ENCODE measurements at regions not wholly inside any gene's neighbourhood (a gene's known extent, or its start where the extent isn't known, plus 50 kb on each side); places are given as distances from the start of the nearest gene placed in this dataset.

DNA sequence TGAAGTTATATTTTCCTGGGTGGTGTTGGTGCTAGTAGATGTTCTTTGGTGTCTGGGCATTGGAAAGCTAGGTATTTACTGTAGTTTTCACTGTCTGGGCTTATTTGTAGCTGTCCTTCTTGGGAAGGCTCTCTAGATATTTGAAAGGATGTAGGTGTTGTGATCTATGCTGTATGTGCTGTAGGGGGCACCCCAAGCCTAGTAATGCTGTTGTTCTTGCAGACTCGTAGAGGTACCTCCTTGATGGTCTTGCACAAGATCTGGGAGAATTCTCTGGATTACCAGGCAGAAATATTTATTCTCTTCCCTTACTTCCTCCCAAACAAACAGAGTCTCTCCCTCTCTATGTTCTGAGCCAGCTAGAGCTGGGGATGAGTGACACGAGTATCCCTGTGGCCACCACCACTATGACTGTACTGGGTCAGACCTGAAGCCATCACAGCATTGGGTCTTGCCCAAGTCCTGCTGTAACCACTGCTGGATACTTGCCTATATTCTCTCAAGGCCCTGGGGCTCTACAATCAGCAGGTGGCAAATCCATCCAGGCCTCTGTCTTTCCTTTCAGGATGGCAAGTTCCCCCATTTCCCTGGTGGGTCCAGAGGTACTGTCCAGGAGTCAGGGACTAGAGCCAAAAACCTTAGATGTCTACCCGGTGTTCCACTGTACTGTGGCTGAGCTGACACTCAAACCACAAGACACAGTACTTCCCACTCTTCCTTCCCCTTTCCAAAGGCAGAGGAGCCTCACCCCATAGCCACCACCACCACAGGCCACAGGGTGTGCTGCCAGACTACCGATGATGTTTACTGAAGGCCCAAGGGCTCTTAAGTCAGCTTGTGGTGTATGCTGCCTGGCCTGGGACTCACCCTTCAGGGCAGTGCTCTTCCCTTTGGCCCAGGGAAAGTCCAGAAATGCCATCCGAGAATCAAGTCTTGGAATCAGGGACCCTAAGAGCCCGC, 195.2 kb upstream of the DPPA4 start:
- Histone ChIP-seq H3K9me3 (ENCODE audit: control insufficient read depth, insufficient read depth, low read depth, low read length) (peaks cover 5% of the 10 kb centered on the region), H3K4me3 (ENCODE audit: low read depth, low read length) (no peak overlapping the region), H3K9ac (ENCODE audit: low read length) (no peak overlapping the region), H3K27ac (ENCODE audit: low read depth, low read length) (no peak overlapping the region), H3K4me1 (ENCODE audit: control insufficient read depth, insufficient read depth, low read length) (no peaks in the 10 kb centered on the region), H3K36me3 (ENCODE audit: control insufficient read depth, insufficient read depth, low read length) (no peaks in the 10 kb centered on the region), H3K27me3 (ENCODE audit: control insufficient read depth, insufficient read depth, low read length) (no peaks in the 10 kb centered on the region)

DNA sequence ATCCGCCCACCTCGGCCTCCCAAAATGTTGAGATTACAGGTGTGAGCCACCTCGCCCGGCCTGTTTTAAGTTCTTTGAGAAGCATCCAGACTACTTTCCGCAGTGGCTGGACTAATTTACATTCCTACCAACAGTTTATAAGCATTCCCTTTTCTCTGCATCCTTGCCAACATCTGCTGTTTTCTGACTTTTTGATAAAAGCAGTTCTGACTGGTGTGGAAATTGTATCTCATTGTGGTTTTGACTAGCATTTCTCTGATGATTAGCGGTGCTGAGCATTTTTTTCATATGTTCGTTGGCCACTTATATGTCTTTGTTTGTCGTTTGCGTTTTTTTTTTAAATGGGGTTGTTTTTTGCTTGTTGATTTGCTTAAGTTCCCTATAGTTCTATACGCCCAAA, 208.4 kb upstream of the DPPA4 start:
- Histone ChIP-seq H3K9me3 (ENCODE audit: control insufficient read depth, insufficient read depth, low read depth, low read length) (no peaks in the 10 kb centered on the region), H3K36me3 (ENCODE audit: control insufficient read depth, insufficient read depth, low read length) (no peaks in the 10 kb centered on the region), H3K27me3 (ENCODE audit: control insufficient read depth, insufficient read depth, low read length) (no peaks in the 10 kb centered on the region), H3K4me1 (ENCODE audit: control insufficient read depth, insufficient read depth, low read length) (no peaks in the 10 kb centered on the region), H3K9ac (ENCODE audit: low read length) (no peak overlapping the region), H3K4me3 (ENCODE audit: low read depth, low read length) (no peak overlapping the region), H3K27ac (ENCODE audit: low read depth, low read length) (no peak overlapping the region)

DNA sequence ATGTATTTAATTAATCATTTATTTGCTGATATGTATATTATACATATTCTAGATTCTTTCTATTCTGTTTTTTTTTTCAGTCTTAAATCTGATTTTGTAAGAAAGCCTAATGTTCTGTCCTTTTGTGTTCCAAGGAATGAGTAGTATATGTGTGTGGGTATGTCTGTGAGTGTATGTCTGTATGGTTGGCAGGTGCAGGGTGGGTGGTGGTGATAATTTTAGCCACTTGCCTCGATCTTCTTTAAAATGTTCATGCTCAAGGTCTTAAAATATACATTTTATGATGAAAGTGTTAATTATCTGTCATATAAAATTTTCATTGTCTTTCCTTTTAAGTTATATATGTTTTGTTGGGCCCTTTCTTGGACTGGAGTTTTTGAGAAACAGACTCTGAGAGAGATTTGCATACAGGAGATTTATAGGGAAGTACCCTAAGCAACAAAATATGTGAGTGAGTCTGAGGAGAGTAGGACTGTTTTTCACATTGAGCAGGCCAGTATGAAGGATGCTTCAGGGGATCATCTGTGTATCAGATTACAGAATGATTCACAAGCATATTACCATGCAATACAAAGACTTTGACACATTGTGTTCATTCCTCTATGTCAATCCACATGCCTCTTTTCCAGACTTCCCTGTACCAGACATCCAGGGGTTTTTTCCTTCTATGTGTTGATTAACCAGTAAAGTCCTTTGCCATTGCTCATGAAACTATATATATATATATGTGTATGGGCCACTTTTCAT, 211.0 kb upstream of the DPPA4 start:
- Histone ChIP-seq H3K9me3 (ENCODE audit: control insufficient read depth, insufficient read depth, low read depth, low read length) (no peaks in the 10 kb centered on the region), H3K27me3 (ENCODE audit: control insufficient read depth, insufficient read depth, low read length) (no peaks in the 10 kb centered on the region), H3K27ac (ENCODE audit: low read depth, low read length) (no peak overlapping the region), H3K36me3 (ENCODE audit: control insufficient read depth, insufficient read depth, low read length) (no peaks in the 10 kb centered on the region), H3K4me1 (ENCODE audit: control insufficient read depth, insufficient read depth, low read length) (no peaks in the 10 kb centered on the region; the same call in 1 of the 2 replicates), H3K4me3 (ENCODE audit: low read depth, low read length) (no peak overlapping the region), H3K9ac (ENCODE audit: low read length) (no peak overlapping the region)

DNA sequence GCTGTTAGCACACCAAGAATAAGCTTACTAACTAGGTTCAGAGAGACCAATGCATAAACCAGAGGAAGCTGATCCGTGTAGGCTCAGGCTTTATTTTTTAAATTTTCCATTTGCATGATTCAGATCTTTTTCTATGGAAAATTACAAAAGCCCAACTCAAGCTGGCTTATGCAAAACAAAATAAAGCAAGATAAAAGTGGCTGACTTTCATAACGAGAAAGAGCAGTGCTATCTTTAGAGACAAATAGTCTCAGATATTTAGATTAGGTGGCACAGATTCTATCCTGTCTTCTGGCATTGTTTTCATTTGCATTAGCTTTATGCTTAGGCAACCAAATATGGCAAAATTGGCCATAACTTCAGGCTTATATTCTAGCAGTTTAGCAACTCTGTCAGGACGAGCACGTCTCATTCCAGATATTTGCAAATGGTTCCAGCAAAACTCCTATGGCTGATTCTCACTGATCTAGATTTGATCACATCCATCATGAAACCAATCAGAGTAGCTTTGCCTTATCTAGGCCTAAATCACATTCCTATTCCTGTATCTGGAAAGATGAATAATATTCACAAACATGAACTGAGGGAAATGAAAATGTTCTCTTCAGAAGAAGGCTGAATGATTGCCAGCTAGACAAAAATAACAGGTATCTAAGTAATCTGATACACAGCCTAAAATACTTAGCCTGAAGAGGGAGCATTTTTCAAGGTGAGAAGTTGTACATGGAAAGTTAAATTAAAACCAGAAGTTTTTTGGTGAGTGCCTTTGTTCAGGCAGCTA, 216.4 kb upstream of the DPPA4 start:
- Histone ChIP-seq H3K36me3 (ENCODE audit: control insufficient read depth, insufficient read depth, low read length) (no peaks in the 10 kb centered on the region), H3K4me3 (ENCODE audit: low read depth, low read length) (no peak overlapping the region), H3K27me3 (ENCODE audit: control insufficient read depth, insufficient read depth, low read length) (no peaks in the 10 kb centered on the region), H3K4me1 (ENCODE audit: control insufficient read depth, insufficient read depth, low read length) (peaks cover 2% of the 10 kb centered on the region; the same call in 1 of the 2 replicates), H3K9me3 (ENCODE audit: control insufficient read depth, insufficient read depth, low read depth, low read length) (peaks cover 5% of the 10 kb centered on the region; the same call in 1 of the 2 replicates), H3K9ac (ENCODE audit: low read length) (no peak overlapping the region), H3K27ac (ENCODE audit: low read depth, low read length) (no peak overlapping the region)

DNA sequence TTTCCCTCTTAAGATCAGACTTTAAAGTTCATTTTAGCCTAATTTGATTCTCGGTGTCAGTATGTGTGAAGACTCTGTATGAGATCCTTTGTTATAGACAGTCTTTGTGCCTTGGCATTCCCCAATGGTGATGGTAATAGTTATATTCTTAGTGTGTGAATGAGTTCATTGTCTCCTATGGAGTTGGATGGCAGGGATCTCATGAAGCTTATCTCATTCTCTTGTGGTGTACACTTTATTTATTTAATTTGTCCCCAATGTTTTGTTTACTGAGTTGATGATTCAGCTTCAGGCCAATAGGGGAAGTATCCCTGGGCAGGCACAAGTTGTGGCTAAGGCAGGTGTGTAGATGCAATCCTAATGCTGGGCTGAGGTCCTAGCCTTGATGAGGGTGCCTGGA, 222.0 kb upstream of the DPPA4 start:
- H3K9me3 ChIP-seq (ENCODE audit: control insufficient read depth, insufficient read depth, low read depth, low read length), result peaks cover 5% of the 10 kb centered on the region; the same call in 1 of the 2 replicates
- H3K4me1 ChIP-seq (ENCODE audit: control insufficient read depth, insufficient read depth, low read length), result no peaks in the 10 kb centered on the region; the same call in 1 of the 2 replicates
- no peak overlapping the region for H3K4me3 ChIP-seq (ENCODE audit: low read depth, low read length)
- H3K36me3 ChIP-seq (ENCODE audit: control insufficient read depth, insufficient read depth, low read length), result no peaks in the 10 kb centered on the region
- H3K9ac ChIP-seq (ENCODE audit: low read length), result no peak overlapping the region
- no peaks in the 10 kb centered on the region for H3K27me3 ChIP-seq (ENCODE audit: control insufficient read depth, insufficient read depth, low read length)
- no peak overlapping the region for H3K27ac ChIP-seq (ENCODE audit: low read depth, low read length)

DNA sequence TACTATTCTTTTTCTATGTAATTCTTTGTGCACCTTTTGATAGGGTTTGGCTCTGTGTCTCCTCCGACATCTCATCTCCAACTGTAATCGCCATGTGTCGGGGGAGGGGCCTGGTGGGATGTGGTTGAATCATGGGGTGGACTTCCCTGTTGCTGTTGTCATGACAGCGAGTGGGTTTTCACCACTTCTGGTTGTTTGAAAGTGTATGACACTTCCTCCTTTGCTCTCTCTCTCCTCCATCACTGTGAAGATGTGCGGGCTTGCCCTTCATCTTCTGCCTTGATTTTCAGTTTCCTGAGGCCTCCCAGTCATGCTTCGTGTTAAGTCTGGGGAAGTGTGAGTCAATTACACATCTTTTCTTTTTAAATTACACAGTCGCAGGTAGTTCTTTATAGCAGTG, 225.8 kb upstream of the DPPA4 start:
- H3K9ac ChIP-seq (ENCODE audit: low read length), result no peak overlapping the region

DNA sequence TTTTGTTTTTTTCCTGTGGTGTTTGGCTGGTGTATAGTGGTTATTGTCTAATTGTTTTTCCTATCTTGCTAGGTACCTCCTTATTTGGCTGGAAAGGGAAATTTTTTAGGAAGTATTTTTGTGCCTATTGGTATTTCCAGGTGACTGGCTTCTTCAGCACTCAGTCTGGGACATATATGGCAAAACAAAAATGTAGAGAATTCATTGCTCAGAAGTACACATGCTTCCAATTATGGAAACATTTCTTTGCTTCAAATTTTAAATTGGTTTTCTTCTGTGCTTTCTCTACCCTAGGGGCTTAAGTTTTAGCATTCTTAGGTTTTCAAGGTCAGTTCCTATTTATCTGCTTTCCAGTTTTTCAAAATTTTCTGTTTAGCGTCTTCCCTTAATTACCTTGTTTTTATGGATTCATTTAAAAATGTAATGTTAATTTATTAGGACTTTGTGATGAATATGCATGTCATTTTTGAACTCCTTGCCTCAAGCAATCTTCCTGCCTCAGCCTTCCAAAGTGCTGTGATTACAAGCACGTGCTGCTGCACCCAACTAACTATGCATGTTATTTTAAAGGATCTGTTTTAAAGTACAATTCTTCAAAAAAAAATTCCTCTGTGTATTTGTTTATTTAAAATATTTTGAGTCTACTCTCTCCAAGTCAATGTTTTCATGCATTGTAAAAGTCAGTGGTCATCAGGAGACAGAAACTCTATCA, 231.9 kb upstream of the DPPA4 start:
- H3K9ac ChIP-seq (ENCODE audit: low read length), result no peak overlapping the region
- no peaks in the 10 kb centered on the region for H3K36me3 ChIP-seq (ENCODE audit: control insufficient read depth, insufficient read depth, low read length)
- H3K4me3 ChIP-seq (ENCODE audit: low read depth, low read length), result no peak overlapping the region
- H3K27me3 ChIP-seq (ENCODE audit: control insufficient read depth, insufficient read depth, low read length), result no peaks in the 10 kb centered on the region
- H3K27ac ChIP-seq (ENCODE audit: low read depth, low read length), result no peak overlapping the region
- no peaks in the 10 kb centered on the region for H3K4me1 ChIP-seq (ENCODE audit: control insufficient read depth, insufficient read depth, low read length)
- no peaks in the 10 kb centered on the region for H3K9me3 ChIP-seq (ENCODE audit: control insufficient read depth, insufficient read depth, low read depth, low read length)

More for the DNA sequence above, 225.8 kb upstream of the DPPA4 start:
- peaks cover 2% of the 10 kb centered on the region; the same call in 1 of the 2 replicates for H3K9me3 ChIP-seq (ENCODE audit: control insufficient read depth, insufficient read depth, low read depth, low read length)
- no peak overlapping the region for H3K4me3 ChIP-seq (ENCODE audit: low read depth, low read length)
- H3K36me3 ChIP-seq (ENCODE audit: control insufficient read depth, insufficient read depth, low read length), result no peaks in the 10 kb centered on the region
- no peak overlapping the region for H3K27ac ChIP-seq (ENCODE audit: low read depth, low read length)
- H3K4me1 ChIP-seq (ENCODE audit: control insufficient read depth, insufficient read depth, low read length), result no peaks in the 10 kb centered on the region; the same call in 1 of the 2 replicates
- H3K27me3 ChIP-seq (ENCODE audit: control insufficient read depth, insufficient read depth, low read length), result no peaks in the 10 kb centered on the region

DNA sequence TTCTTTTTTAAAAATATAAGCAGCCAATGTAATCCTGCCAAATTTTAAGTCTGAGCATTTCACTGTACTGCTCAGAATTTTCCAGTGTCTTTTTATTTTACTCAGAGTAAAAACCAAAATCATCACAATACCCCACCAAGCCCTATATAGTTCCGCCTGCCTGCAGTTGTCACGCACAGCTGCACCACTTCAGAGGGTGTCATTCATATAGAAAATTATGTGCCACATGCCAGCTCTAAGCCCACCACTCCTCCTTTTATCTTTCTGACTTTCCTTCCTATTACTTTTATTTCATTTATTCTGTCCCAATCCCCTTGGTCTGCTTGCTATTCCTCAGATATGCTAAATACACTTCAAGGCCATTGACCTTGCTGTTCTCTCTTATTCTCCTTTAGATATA, 233.1 kb upstream of the DPPA4 start:
- no peak overlapping the region for H3K4me3 ChIP-seq (ENCODE audit: low read depth, low read length)

DNA sequence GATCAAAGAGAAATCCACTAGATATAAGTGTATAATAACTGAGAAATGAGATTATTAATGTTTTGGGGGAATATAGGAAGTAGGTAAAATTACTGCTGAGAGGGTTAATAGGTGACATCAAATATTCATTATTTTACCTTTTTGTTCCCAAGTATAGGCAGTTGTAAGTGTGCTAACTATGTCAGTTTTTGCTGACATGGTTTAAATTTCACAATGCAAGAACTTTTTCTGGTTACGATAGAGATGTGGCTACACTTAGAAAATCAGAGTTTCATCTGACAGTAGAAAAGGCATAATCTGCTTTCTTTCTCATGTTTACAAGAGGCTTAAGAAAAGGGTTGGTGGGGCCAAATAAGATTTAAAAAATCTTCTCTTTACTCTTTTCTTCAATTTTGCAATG, 235.0 kb upstream of the DPPA4 start:
- no peak overlapping the region for H3K27ac ChIP-seq (ENCODE audit: low read depth, low read length)
- no peaks in the 10 kb centered on the region for H3K27me3 ChIP-seq (ENCODE audit: control insufficient read depth, insufficient read depth, low read length)
- H3K4me3 ChIP-seq (ENCODE audit: low read depth, low read length), result no peak overlapping the region
- H3K4me1 ChIP-seq (ENCODE audit: control insufficient read depth, insufficient read depth, low read length), result no peaks in the 10 kb centered on the region
- H3K36me3 ChIP-seq (ENCODE audit: control insufficient read depth, insufficient read depth, low read length), result no peaks in the 10 kb centered on the region
- no peaks in the 10 kb centered on the region for H3K9me3 ChIP-seq (ENCODE audit: control insufficient read depth, insufficient read depth, low read depth, low read length)
- no peak overlapping the region for H3K9ac ChIP-seq (ENCODE audit: low read length)

More for the DNA sequence above, 233.1 kb upstream of the DPPA4 start:
- Histone ChIP-seq H3K27ac (ENCODE audit: low read depth, low read length) (no peak overlapping the region), H3K9ac (ENCODE audit: low read length) (no peak overlapping the region), H3K9me3 (ENCODE audit: control insufficient read depth, insufficient read depth, low read depth, low read length) (no peaks in the 10 kb centered on the region), H3K4me1 (ENCODE audit: control insufficient read depth, insufficient read depth, low read length) (no peaks in the 10 kb centered on the region), H3K36me3 (ENCODE audit: control insufficient read depth, insufficient read depth, low read length) (no peaks in the 10 kb centered on the region), H3K27me3 (ENCODE audit: control insufficient read depth, insufficient read depth, low read length) (no peaks in the 10 kb centered on the region)

DNA sequence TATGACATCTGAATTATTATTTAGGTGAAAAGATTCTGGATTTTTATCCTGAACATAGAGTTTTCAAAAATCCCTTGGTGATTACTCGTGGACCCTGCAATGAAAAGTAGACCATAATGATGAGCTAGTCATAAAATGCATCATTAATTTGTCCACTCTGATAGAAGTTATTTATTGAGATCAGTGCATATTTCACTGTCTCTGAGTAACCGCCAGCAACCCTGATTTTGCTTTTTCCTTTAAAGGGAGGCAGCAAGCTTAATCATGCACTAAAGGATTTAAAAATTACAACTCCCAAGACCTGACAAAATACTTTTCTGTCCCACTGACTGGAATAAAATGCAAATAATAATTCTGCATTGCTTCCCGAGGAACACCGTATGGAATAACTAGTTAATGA, 259.6 kb upstream of the DPPA4 start:
- Histone ChIP-seq H3K27me3 (ENCODE audit: control insufficient read depth, insufficient read depth, low read length) (no peaks in the 10 kb centered on the region), H3K36me3 (ENCODE audit: control insufficient read depth, insufficient read depth, low read length) (no peaks in the 10 kb centered on the region), H3K9ac (ENCODE audit: low read length) (no peak overlapping the region), H3K27ac (ENCODE audit: low read depth, low read length) (no peak overlapping the region), H3K9me3 (ENCODE audit: control insufficient read depth, insufficient read depth, low read depth, low read length) (0 out of 2 replicates have a peak, but pooled peaks cover 3% of the 10 kb centered on the region), H3K4me3 (ENCODE audit: low read depth, low read length) (no peak overlapping the region), H3K4me1 (ENCODE audit: control insufficient read depth, insufficient read depth, low read length) (no peaks in the 10 kb centered on the region)

All from HUES6 (cell line).